HepG2 (cell line): ENCODE measurements at regions not wholly inside any gene's neighbourhood (a gene's known extent, or its start where the extent isn't known, plus 50 kb on each side); places are given as distances from the start of the nearest gene placed in this dataset.

Experiments
- ATAC-seq: fragments of 200-7000 bp; cut with Tn5 transposase; 3 replicates; pipeline ENCODE4 v1.9.1; 2020; ENCODE audit warnings: mild to moderate bottlenecking, moderate library complexity
- BruUV-seq: library from RNA; stranded (reverse); fragments of 400-500 nt; replicated peaks from 2 replicates; lab custom pipeline; 2021; lab: Mats Ljungman, UMichigan
- CTCF ChIA-PET: fragments of 300-600 bp; formaldehyde crosslinking; extraction: SDS; loops from one replicate; lab custom pipeline; 2021; ENCODE audit warnings: low total read pairs, inconsistent platforms, low intra/inter-chr PET ratio; lab: Yijun Ruan, JAX
- POLR2A ChIA-PET: fragments of 350-600 bp; sonication (Branson Sonifier 250); formaldehyde crosslinking; loops from one replicate; lab custom pipeline; 2020; ENCODE audit warnings: antibody characterized with exemption, inconsistent platforms; lab: Yijun Ruan, JAX
- DNase-seq: peaks from one replicate; pipeline ENCODE4 v3.0.0-alpha.2; 2015; ENCODE audit warnings: low spot score
- FAIRE-seq: peaks from 3 replicates; lab custom pipeline; 2011; peaks lifted over from hg19 to GRCh38; lab: Jason Lieb, UNC
- H2AFZ ChIP-seq: one replicate; pipeline ENCODE4 v1.6.1; 2011; ENCODE audit warnings: low read length, inconsistent platforms
- H3K27ac ChIP-seq: fragments of 300-600 bp; 3 replicates; pipeline ENCODE4 v1.8.0; 2011; ENCODE audit warnings: mixed run types, mild to moderate bottlenecking, mixed read lengths, low read length, inconsistent platforms; ENCODE audit not compliant: insufficient read depth; ENCODE audit errors: extremely low read length
- H3K27me3 ChIP-seq, 2 experiments: fragments of 200-600 bp in 1 of 2; 2 replicates in 1 of 2; 3 replicates in 1 of 2; pipeline versions ENCODE4 v1.6.0 to v1.8.0; 2011; ENCODE audit warnings: low read length in 2 of 2, mild to moderate bottlenecking in 2 of 2, moderate library complexity in 2 of 2, inconsistent platforms in 1 of 2; ENCODE audit not compliant: insufficient read depth in 2 of 2, control insufficient read depth in 1 of 2
- H3K36me3 ChIP-seq, 2 experiments: fragments of 200-600 bp in 1 of 2; replicated peaks in 1 of 2; 2 replicates in 1 of 2; 3 replicates in 1 of 2; pipeline versions ENCODE4 v1.5.1 to v1.8.0; 2011; ENCODE audit warnings: low read length in 2 of 2, inconsistent platforms in 1 of 2; ENCODE audit not compliant: insufficient read depth in 2 of 2, control insufficient read depth in 1 of 2
- H3K4me1 ChIP-seq: 2 replicates; pipeline ENCODE4 v1.5.1; 2012; ENCODE audit warnings: low read length, inconsistent platforms; ENCODE audit not compliant: insufficient read depth
- H3K4me2 ChIP-seq: 2 replicates; pipeline ENCODE4 v1.6.0; 2011; ENCODE audit warnings: low read depth, low read length, inconsistent platforms
- H3K4me3 ChIP-seq, 3 experiments: fragments of 200-600 bp in 1 of 3; sonication (generic), shearing (Covaris generic) in 1 of 3; replicated peaks in 1 of 3; 2 replicates each; pipeline ENCODE4 v1.5.1; 2011 to 2016; ENCODE audit warnings: low read length in 3 of 3, inconsistent platforms in 2 of 3, low read depth in 2 of 3, mild to moderate bottlenecking in 2 of 3, control low read depth in 1 of 3, mixed read lengths in 1 of 3; ENCODE audit not compliant: insufficient read depth in 1 of 3
- H3K79me2 ChIP-seq: one replicate; pipeline ENCODE4 v1.6.1; 2011; ENCODE audit warnings: low read length, inconsistent platforms; ENCODE audit not compliant: insufficient read depth
- H3K9ac ChIP-seq: 2 replicates; pipeline ENCODE4 v1.6.0; 2011; ENCODE audit warnings: mild to moderate bottlenecking, low read depth, low read length, inconsistent platforms; ENCODE audit not compliant: insufficient read depth
- H3K9me3 ChIP-seq: 2 replicates; pipeline ENCODE4 v1.5.1; 2012; ENCODE audit warnings: mild to moderate bottlenecking, low read length
- H4K20me1 ChIP-seq: 2 replicates; pipeline ENCODE4 v1.6.0; 2011; ENCODE audit warnings: inconsistent platforms, mild to moderate bottlenecking, low read length, moderate library complexity; ENCODE audit not compliant: insufficient read depth
- AHDC1 ChIP-seq: sonication (generic); formaldehyde crosslinking; IDR thresholded peaks from 2 replicates; pipeline ENCODE4 v1.5.1; 2020; ENCODE audit warnings: mild to moderate bottlenecking, missing genetic modification reagents, borderline replicate concordance
- ARID4A ChIP-seq: sonication (generic); formaldehyde crosslinking; IDR thresholded peaks from 2 replicates; pipeline ENCODE4 v1.5.0; 2020; ENCODE audit warnings: mild to moderate bottlenecking, missing genetic modification reagents, borderline replicate concordance
- MAFF ChIP-seq: IDR thresholded peaks from 2 replicates; pipeline ENCODE4 v1.6.1; 2011; ENCODE audit warnings: low read depth, low read length, improper control_type of control experiment
- MEIS1 ChIP-seq: sonication (generic); formaldehyde crosslinking; IDR thresholded peaks from 2 replicates; pipeline ENCODE4 v1.9.0; 2021; ENCODE audit warnings: mild to moderate bottlenecking, missing genetic modification reagents, moderate library complexity, borderline replicate concordance
- ZBTB25 ChIP-seq: IDR thresholded peaks from 2 replicates; pipeline ENCODE4 v1.6.1; 2018; ENCODE audit warnings: missing genetic modification reagents
- ZNF446 ChIP-seq: sonication (generic); formaldehyde crosslinking; IDR thresholded peaks from 2 replicates; pipeline ENCODE4 v1.5.0; 2020; ENCODE audit warnings: mild to moderate bottlenecking, missing genetic modification reagents
- ZNF589 ChIP-seq: sonication (generic); formaldehyde crosslinking; conservative IDR thresholded peaks from 2 replicates; pipeline ENCODE4 v1.8.0; 2022; ENCODE audit warnings: mild to moderate bottlenecking, moderate library complexity, missing genetic modification reagents
- ZNF713 ChIP-seq: sonication (generic); formaldehyde crosslinking; IDR thresholded peaks from 2 replicates; pipeline ENCODE4 v1.4.0; 2020; ENCODE audit warnings: mild to moderate bottlenecking, missing genetic modification reagents
- WGBS: methylation state at CpG from one replicate; pipeline ENCODE4 v1.1.6; 2017; ENCODE audit warnings: low lambda C conversion rate; 5-methylcytosine and 5-hydroxymethylcytosine counted together
- in situ Hi-C: cut with HindIII; loops from 2 replicates; pipeline ENCODE4 v1.10.0; 2017; ENCODE audit warnings: low pct_unique_long_range_greater_than_20kb; ENCODE audit not compliant: extremely low pct_ligation_motif_present
- intact Hi-C: fragments of 100-400 bp; cut with micrococcal nuclease; formaldehyde crosslinking; loops from one replicate; pipeline ENCODE4 v1.10.0; 2022; ENCODE audit not compliant: unreplicated experiment

GRCh38 chr13:104357174-104357573 is 1291.0 kb upstream of the SLC10A2 start:
- H3K27me3 ChIP-seq: no peaks in the 10 kb centered on the region
- WGBS: 17% methylated on average over 5 of the region's 5 CpGs
- POLR2A ChIA-PET: no interaction called here

More at GRCh38 chr13:104357174-104357573, 1291.0 kb upstream of the SLC10A2 start:
- CTCF ChIA-PET: no interaction called here
- intact Hi-C loops: no loop called here
- H3K79me2 ChIP-seq: no peaks in the 10 kb centered on the region
- TF ChIP-seq MAFF (no peak), ZNF446 (CRISPR knock-in tag) (no peak), ZBTB25 (CRISPR knock-in tag) (no peak), ARID4A (no peak), ZNF589 (CRISPR knock-in tag) (no peak), ZNF713 (CRISPR knock-in tag) (no peak), AHDC1 (CRISPR knock-in tag) (no peak), MEIS1 (CRISPR knock-in tag) (no peak)
- H2AFZ ChIP-seq: no peak overlapping the region
- H3K9ac ChIP-seq: no peak overlapping the region
- in situ Hi-C loops: no loop called here
- H3K27ac ChIP-seq: no peak overlapping the region
- peaks cover 73% of the 10 kb centered on the region for H3K9me3 ChIP-seq
- no peak overlapping the region for H3K4me2 ChIP-seq
- no peaks in the 10 kb centered on the region for H3K4me1 ChIP-seq
- ATAC-seq (no peak), DNase-seq (no peak), FAIRE-seq (no peak)
- H4K20me1 ChIP-seq: no peaks in the 10 kb centered on the region
- no TSS peak for BruUV-seq
- no peak overlapping the region for H3K4me3 ChIP-seq
- H3K36me3 ChIP-seq: no peaks in the 10 kb centered on the region
